Large intestine (tissue), 3 donors: ENCODE measurements at regions not wholly inside any gene's neighbourhood (a gene's known extent, or its start where the extent isn't known, plus 50 kb on each side); places are given as distances from the start of the nearest gene placed in this dataset.
A peak's percentile ranks its signal among the peaks of the same experiment; 100 is the strongest.

Experiments
- DNase-seq, 2 donors: peaks; one replicate each; pipeline versions ENCODE4 v3.0.0 to v3.0.0-alpha.2; 2013
- H3K27ac ChIP-seq: one replicate; pipeline ENCODE4 v1.5.1; 2013; ENCODE audit warnings: low read length
- H3K27me3 ChIP-seq: 2 replicates; pipeline ENCODE4 v1.6.1; 2013; ENCODE audit warnings: low read length; ENCODE audit not compliant: control insufficient read depth, insufficient read depth
- H3K36me3 ChIP-seq: 2 replicates; pipeline ENCODE4 v1.6.1; 2013; ENCODE audit warnings: low read length; ENCODE audit not compliant: control insufficient read depth, insufficient read depth
- H3K4me1 ChIP-seq: one replicate; pipeline ENCODE4 v1.6.1; 2013; ENCODE audit warnings: low read length; ENCODE audit not compliant: control insufficient read depth, insufficient read depth
- H3K4me3 ChIP-seq: one replicate; pipeline ENCODE4 v1.5.1; 2013; ENCODE audit warnings: low read length
- H3K9me3 ChIP-seq: one replicate; pipeline ENCODE4 v1.6.1; 2013; ENCODE audit warnings: mild to moderate bottlenecking, low read depth, low read length, moderate library complexity; ENCODE audit not compliant: control insufficient read depth
- WGBS: methylation state at CpG from one replicate; pipeline ENCODE4 v1.1.5; 2013; ENCODE audit warnings: low lambda C conversion rate; ENCODE audit not compliant: insufficient coverage; 5-methylcytosine and 5-hydroxymethylcytosine counted together

DNA sequence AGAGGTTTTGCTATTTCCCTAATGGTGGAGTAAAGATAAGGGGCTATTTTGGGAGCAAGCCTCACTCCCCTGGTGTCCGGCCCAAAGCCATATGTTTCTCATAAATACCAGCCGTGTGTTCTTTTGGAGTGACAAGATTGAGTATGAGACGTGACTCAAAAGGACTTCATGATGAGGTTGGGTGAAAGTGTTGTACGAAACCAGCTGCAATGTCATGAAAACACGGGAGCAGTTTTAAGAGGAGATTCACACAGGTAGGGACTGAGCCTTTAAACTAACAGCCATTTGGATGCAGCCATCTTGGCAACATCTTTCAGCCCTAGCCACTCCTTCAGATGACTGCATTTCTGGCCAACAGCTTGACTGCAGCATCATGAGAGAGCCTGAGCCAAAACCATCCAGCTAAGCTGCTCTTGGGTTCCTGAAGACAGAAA is 532.3 kb upstream of the USP24 start:
- no peaks in the 10 kb centered on the region for H3K9me3 ChIP-seq
- H3K27ac ChIP-seq: no peak overlapping the region
- no peaks in the 10 kb centered on the region for H3K4me1 ChIP-seq
- H3K4me3 ChIP-seq: no peak overlapping the region
- H3K27me3 ChIP-seq: no peaks in the 10 kb centered on the region
- H3K36me3 ChIP-seq: no peaks in the 10 kb centered on the region
- 100% methylated on average over 1 of the region's 5 CpGs for WGBS
- no peak for DNase-seq

DNA sequence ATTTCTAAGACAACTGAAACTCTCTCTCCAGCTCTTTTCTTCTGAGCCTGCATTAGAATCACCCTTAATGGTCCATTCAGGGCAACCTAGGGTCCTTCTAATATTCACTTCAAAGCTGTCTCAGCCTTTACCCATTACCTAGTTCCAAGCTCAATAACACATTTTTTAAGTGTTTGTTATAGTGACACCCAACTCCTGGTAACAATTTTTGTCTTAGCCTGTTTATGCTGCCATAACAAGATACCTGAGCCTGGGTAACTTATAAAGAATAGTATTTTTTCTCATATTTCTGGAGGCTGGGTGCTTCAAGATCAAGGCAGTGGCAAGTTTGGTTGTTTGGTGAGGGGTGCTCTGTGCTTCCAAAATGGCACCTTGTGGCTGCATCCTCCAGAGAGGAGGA is 531.5 kb upstream of the USP24 start:
- no peak overlapping the region for H3K4me3 ChIP-seq
- no peak for DNase-seq
- H3K4me1 ChIP-seq: no peaks in the 10 kb centered on the region
- H3K9me3 ChIP-seq: no peaks in the 10 kb centered on the region
- no peak overlapping the region for H3K27ac ChIP-seq
- H3K36me3 ChIP-seq: no peaks in the 10 kb centered on the region
- H3K27me3 ChIP-seq: no peaks in the 10 kb centered on the region

DNA sequence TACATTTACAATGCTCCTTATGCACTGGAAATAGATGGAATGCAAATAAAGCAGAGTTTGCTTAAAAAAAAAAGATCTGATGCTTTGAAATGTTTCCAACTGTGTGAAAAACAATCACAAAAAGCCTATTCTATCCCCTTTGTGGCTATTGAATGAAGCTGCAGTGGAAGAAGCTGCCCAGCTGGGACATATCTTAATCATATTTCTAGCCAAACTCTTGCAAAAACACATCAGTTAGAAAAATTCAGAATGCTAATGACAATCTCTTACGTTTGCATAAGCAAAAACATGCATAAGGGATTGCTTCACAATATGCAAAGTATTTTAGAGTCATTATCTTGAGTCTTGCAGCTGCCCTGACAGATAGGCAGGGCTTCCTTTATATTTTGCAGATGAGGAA is 526.4 kb upstream of the USP24 start:
- H3K36me3 ChIP-seq: no peaks in the 10 kb centered on the region
- no peaks in the 10 kb centered on the region for H3K9me3 ChIP-seq
- DNase-seq: peak in 1 of 2 donors; percentile 9
- peaks cover 3% of the 10 kb centered on the region for H3K27me3 ChIP-seq
- no CpG with 5 or more reads among the region's 1 CpG for WGBS
- H3K4me1 ChIP-seq: no peaks in the 10 kb centered on the region
- no peak overlapping the region for H3K27ac ChIP-seq
- no peak overlapping the region for H3K4me3 ChIP-seq

DNA sequence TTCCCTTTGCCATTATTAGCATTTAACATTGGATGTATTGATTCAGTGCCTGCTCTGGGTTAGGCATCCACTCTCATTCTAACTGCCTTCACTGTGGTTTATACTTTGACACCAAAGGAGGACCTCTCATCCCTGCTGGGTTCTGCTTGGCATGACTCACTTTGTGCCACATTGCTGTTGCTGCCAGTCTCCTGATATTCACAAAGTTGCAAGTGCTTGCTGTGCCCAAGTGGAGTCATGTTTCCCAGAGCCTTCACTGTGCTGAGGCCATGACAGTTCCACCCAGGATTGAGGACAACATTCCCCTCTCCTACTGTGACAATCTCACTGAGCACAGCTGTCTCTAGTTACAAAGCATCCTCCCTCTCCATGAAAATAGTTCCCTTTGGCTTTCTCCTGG is 519.9 kb upstream of the USP24 start:
- Histone ChIP-seq H3K4me3 (no peak overlapping the region), H3K36me3 (no peaks in the 10 kb centered on the region), H3K27me3 (peaks cover 3% of the 10 kb centered on the region), H3K4me1 (no peaks in the 10 kb centered on the region), H3K9me3 (no peaks in the 10 kb centered on the region), H3K27ac (no peak overlapping the region)
- DNase-seq: no peak

DNA sequence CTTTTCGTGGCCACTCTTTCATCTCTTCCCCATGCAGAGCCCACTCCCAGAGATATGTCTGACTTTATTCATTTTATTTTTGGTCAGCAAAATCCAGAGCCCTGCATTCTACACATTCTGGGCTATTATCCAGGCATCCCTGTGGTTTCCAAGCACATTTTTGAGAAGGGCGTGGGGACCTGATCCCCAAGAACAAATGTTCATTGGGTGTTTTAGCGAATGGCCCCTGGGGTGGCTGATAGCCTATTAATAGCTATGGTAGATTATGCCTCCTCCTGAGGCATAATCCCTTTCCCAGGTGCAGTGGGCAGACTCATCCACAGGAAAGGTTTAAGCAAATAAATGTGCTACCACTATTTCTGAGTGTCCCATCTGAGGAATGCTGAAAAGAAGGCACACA is 511.8 kb upstream of the USP24 start:
- no peaks in the 10 kb centered on the region for H3K4me1 ChIP-seq
- no peak overlapping the region for H3K4me3 ChIP-seq
- WGBS: no CpG with 5 or more reads among the region's 3 CpGs
- DNase-seq: no peak
- no peak overlapping the region for H3K27ac ChIP-seq
- peaks cover under 1% of the 10 kb centered on the region for H3K27me3 ChIP-seq
- no peaks in the 10 kb centered on the region for H3K9me3 ChIP-seq
- H3K36me3 ChIP-seq: no peaks in the 10 kb centered on the region

DNA sequence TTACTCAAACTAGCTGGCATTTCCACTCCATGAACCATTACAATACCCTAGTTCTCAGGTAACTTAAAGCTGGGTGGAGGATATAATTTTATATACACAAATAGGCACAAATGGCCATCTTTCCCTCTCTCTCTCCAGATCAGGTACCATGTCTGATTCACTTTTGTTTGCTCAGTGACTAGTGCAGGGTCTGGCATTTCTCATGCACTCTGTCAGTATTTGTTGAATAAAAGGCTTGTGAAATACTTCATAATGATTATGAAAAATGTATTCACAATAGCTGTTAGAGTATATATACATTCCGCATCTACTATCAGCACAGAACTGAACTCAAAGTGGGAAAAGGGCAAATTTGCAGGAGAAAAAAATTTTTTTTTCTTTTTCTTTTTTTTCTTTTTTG is 510.2 kb upstream of the USP24 start:
- H3K4me3 ChIP-seq: no peak overlapping the region
- DNase-seq: no peak
- no peak overlapping the region for H3K27ac ChIP-seq
- no CpG with 5 or more reads among the region's 1 CpG for WGBS
- no peaks in the 10 kb centered on the region for H3K9me3 ChIP-seq
- no peaks in the 10 kb centered on the region for H3K36me3 ChIP-seq
- H3K4me1 ChIP-seq: no peaks in the 10 kb centered on the region
- peaks cover 5% of the 10 kb centered on the region for H3K27me3 ChIP-seq

DNA sequence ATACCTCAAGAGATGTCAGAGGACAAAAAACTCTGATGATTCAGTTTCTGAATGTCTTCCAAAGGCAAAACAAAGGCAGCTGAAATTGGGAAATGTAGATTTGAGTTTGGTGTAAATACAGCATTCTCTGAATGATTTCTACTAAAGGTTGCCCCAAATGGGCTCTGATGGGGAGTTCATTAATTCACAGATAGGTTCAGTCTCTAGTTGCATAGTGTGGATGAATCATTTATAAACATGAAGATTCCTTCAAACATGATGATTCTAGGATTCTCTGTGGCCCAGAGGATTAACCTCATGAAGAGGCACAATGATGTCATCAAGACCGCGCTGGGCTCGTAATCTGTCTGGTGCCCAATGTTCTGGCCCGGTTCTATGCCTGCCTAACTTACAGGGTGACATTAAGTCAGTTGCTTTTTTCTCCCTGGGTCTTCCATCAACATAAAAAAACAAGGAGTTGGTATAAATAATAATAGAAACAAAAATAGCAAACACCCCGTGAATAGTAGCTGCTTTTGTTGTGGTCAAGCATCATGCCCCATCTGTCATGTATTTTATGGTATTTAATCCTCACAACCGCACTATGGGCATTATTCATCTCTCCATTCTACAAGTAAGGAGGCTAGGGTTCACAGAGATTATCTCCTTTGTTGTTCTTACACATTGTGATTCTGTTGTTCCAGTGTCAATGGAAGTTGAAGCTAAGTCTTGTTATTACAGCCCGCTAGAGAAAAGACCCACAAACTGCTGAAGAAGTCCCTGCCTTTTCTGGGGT is 509.6 kb upstream of the USP24 start:
- peaks cover 6% of the 10 kb centered on the region for H3K27me3 ChIP-seq
- no peak overlapping the region for H3K4me3 ChIP-seq
- no peak for DNase-seq
- no peaks in the 10 kb centered on the region for H3K36me3 ChIP-seq
- WGBS: 84% methylated on average over 2 of the region's 7 CpGs
- no peak overlapping the region for H3K27ac ChIP-seq
- H3K9me3 ChIP-seq: no peaks in the 10 kb centered on the region
- no peaks in the 10 kb centered on the region for H3K4me1 ChIP-seq

DNA sequence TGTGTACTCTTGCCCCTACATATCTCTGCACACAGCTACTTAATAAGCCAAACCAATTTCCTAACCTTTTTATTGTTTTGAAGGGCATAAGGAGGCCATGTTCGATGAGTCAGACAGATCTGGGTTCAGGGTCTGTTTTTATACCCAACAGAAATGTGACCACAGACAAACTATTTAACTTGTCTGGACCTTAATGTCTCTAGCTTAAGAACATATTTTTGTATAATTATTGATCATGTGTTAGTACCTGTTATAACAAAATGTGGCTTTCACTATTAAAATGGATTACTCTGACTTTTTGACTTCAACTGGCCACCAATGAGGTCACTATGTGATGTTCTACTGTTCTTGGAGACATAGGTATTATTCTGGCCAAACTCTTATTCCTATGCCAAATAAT is 507.8 kb upstream of the USP24 start:
- H3K27ac ChIP-seq: no peak overlapping the region
- no peaks in the 10 kb centered on the region for H3K36me3 ChIP-seq
- DNase-seq: no peak
- peaks cover 4% of the 10 kb centered on the region for H3K4me1 ChIP-seq
- H3K9me3 ChIP-seq: no peaks in the 10 kb centered on the region
- peaks cover 6% of the 10 kb centered on the region for H3K27me3 ChIP-seq
- no CpG with 5 or more reads among the region's 1 CpG for WGBS
- H3K4me3 ChIP-seq: no peak overlapping the region

DNA sequence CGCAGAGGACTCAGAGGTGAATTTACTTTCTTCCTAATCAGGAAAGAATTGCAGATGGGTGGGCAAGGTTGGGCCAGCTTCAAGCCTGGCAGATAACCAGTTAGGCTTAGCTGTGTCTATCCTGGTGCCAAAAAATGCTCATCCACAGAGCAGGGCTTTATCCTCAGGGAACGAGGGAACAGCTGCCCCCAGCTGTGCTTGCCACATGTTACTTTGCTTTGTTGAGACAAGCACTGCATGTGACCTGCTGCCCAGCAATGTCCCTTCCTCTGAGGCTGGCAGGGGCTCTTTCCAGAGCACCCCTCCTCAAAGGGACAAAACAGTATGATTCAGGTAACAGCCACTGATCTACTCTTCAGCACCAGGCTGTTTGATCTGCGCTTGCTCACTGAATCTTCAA is 505.1 kb upstream of the USP24 start:
- Histone ChIP-seq H3K4me1 (peaks cover 4% of the 10 kb centered on the region), H3K27me3 (peaks cover 6% of the 10 kb centered on the region), H3K9me3 (no peaks in the 10 kb centered on the region), H3K27ac (no peak overlapping the region), H3K36me3 (no peaks in the 10 kb centered on the region), H3K4me3 (no peak overlapping the region)
- 83% methylated on average over 1 of the region's 3 CpGs for WGBS
- DNase-seq: no peak

DNA sequence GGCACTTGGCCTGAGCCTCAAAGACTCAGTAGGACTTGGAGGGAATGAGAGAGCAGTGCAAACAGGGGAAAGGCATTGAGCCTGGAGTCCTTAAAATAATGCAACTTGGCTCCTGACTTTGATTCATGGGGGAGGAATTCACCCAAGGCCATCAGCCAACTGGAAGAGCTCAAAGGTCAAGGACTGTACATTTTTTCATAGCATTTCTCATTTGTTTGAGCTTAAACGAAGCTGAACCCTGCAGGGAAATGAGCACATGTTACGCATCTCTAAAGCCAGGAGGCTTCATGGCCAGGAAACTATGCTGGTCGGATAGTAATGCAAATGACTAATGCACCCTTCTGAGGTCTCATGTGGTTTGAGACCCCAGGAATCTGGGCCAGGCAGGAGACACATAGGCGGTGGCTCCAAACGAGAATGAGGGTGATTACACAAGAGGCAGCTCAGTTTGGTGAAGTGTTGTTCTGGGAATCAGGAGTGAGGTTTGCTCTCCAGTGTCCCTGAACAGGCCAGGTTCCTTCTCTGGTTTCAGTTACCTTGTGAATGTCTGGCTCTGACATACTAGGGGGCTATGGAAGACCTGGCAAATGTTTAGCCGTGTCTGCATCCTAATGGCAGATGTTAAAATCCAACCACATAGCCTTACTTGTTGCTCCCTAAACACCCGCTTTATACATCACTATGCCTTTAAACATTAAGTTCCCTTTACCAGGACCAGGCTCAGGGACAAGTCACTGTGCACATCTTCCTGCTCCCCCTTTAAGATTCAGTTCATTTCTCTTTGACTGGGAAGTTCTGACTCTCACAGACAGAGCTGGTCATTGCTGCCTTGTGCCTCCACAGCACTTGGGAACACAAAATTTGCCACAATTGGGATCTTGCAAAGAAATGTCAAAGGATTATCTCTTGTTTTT is 503.9 kb upstream of the USP24 start:
- no peak overlapping the region for H3K4me3 ChIP-seq
- peaks cover 4% of the 10 kb centered on the region for H3K4me1 ChIP-seq
- WGBS: no CpG with 5 or more reads among the region's 7 CpGs
- no peak overlapping the region for H3K27ac ChIP-seq
- peaks cover 6% of the 10 kb centered on the region for H3K27me3 ChIP-seq
- H3K9me3 ChIP-seq: no peaks in the 10 kb centered on the region
- peak; percentile 14 to 28 for DNase-seq
- no peaks in the 10 kb centered on the region for H3K36me3 ChIP-seq
